ENCODE measurements at regions not wholly inside any gene's neighbourhood (a gene's known extent, or its start where the extent isn't known, plus 50 kb on each side); places are given as distances from the start of the nearest gene placed in this dataset.
A peak's percentile ranks its signal among the peaks of the same experiment; 100 is the strongest.

DNA sequence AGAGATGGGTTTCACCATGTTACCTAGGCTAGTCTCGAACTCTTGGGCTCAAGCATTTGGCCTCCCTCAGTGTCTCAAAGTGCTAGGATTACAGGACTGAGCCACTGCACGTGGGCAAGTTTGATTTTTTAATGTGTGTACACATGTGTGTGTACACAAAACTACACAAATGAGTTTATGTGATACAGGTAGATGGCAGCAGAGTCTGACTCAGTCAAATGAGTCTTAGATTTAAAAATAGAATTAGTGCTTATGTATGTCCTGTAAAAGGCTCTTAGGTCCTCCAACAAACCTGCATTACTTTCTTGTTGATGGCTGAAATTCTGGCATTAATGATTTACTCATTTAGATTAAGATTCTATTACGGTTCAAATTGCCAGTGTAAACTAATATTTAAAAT lies 293.7 kb downstream of the PCDH17 start:
- no peak for DNase-seq (ENCODE audit: low read depth, low spot score)
- TF ChIP-seq CTCF (IDR thresholded peaks at IDR 0.05 in 2 of 3, conservative IDR thresholded peaks at IDR 0.05 in 1 of 3; ENCODE audit: control insufficient read depth in 2 of 3, extremely low read depth in 1 of 3, insufficient read depth in 1 of 3, low read depth in 3 of 3, low read length in 3 of 3) (peak in 1 of 3 experiments; percentile 28; a peak in 1 of 6 replicates), TCF7 (IDR thresholded peaks at IDR 0.05; ENCODE audit: borderline replicate concordance) (no peak), FOS (IDR thresholded peaks at IDR 0.05; ENCODE audit: borderline replicate concordance, extremely low read depth, insufficient read length) (no peak)
- no peak for ATAC-seq
- in situ Hi-C loops (cut with MboI) (no loop called here), intact Hi-C loops (cut with micrococcal nuclease; ENCODE audit: unreplicated experiment) (loop anchor here (5.0 kb wide), 2 partner anchors 1037 to 1392 kb away; no protein-coding TSS in a partner anchor)
- Histone ChIP-seq H3K79me2 (ENCODE audit: control insufficient read depth, insufficient read depth, low read length) (no peaks in the 10 kb centered on the region), H4K20me1 (ENCODE audit: control insufficient read depth, insufficient read depth) (no peaks in the 10 kb centered on the region), H3K9ac (ENCODE audit: control insufficient read depth, insufficient read depth, low read length) (no peak overlapping the region), H3K9me3 (replicated peaks; ENCODE audit: control insufficient read depth, insufficient read depth, low read length) (no peaks in the 10 kb centered on the region), H2AFZ (ENCODE audit: control insufficient read depth, low read depth, low read length) (no peak overlapping the region), H3K4me1 (ENCODE audit: control insufficient read depth, insufficient read depth, low read length) (no peaks in the 10 kb centered on the region), H3K36me3 (ENCODE audit: control insufficient read depth in 2 of 2, insufficient read depth in 2 of 2, low read length in 1 of 2) (no peaks in the 10 kb centered on the region), H3K27me3 (replicated peaks in 1 of 2; ENCODE audit: control insufficient read depth in 2 of 2, insufficient read depth in 2 of 2, low read length in 1 of 2) (no peaks in the 10 kb centered on the region), H3K27ac (ENCODE audit: control insufficient read depth, insufficient read depth) (no peak overlapping the region), H3K4me2 (ENCODE audit: control insufficient read depth, insufficient read depth) (no peak overlapping the region), H3K4me3 (no peak overlapping the region)
- ChIA-PET SMC1A (ENCODE audit: uncharacterized antibody, unreplicated experiment) (no interaction called here), RAD21 (ENCODE audit: unreplicated experiment) (no interaction called here), POLR2A (no interaction called here), CTCF (interaction anchor here (1.2 to 1.3 kb wide), 2 partner anchors 301 to 1336 kb away, joined by 3 read pairs; no protein-coding TSS in a partner anchor)
- no peak for FAIRE-seq
- 23% methylated on average over 3 of the region's 3 CpGs for WGBS (ENCODE audit: insufficient coverage, insufficient replicate concordance, low lambda C conversion rate, missing lambda C conversion rate)
- no TSS peak for BruUV-seq (replicated peaks)

DNA sequence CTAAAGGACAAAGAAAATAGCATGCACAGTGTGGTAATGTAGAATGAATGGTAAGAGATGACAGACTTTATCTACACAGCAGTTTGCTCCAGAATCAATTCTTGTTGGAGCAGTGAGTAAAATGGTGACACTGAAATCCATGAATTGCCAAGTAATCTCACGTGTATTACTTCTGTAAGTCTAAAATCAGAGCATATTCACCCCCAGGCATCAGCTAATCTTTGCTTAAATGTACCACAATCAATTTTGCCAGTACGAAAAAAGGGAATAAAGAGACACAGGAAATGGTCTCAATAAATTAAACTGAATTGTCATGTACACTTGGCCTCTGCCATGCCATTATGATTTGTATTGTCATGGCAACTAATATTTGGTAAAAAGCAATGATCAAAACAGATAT lies 294.2 kb downstream of the PCDH17 start:
- no TSS peak for BruUV-seq (replicated peaks)
- ChIA-PET RAD21 (ENCODE audit: unreplicated experiment) (no interaction called here), CTCF (interaction anchor here (1.2 to 1.3 kb wide), 2 partner anchors 301 to 1336 kb away, joined by 3 read pairs; no protein-coding TSS in a partner anchor), SMC1A (ENCODE audit: uncharacterized antibody, unreplicated experiment) (no interaction called here), POLR2A (no interaction called here)
- Histone ChIP-seq H3K9me3 (replicated peaks; ENCODE audit: control insufficient read depth, insufficient read depth, low read length) (no peaks in the 10 kb centered on the region), H3K4me3 (no peak overlapping the region), H3K27me3 (replicated peaks in 1 of 2; ENCODE audit: control insufficient read depth in 2 of 2, insufficient read depth in 2 of 2, low read length in 1 of 2) (no peaks in the 10 kb centered on the region), H3K36me3 (ENCODE audit: control insufficient read depth in 2 of 2, insufficient read depth in 2 of 2, low read length in 1 of 2) (no peaks in the 10 kb centered on the region), H3K27ac (ENCODE audit: control insufficient read depth, insufficient read depth) (no peak overlapping the region), H3K79me2 (ENCODE audit: control insufficient read depth, insufficient read depth, low read length) (no peaks in the 10 kb centered on the region), H3K4me2 (ENCODE audit: control insufficient read depth, insufficient read depth) (no peak overlapping the region), H4K20me1 (ENCODE audit: control insufficient read depth, insufficient read depth) (no peaks in the 10 kb centered on the region), H2AFZ (ENCODE audit: control insufficient read depth, low read depth, low read length) (no peak overlapping the region), H3K9ac (ENCODE audit: control insufficient read depth, insufficient read depth, low read length) (no peak overlapping the region), H3K4me1 (ENCODE audit: control insufficient read depth, insufficient read depth, low read length) (no peaks in the 10 kb centered on the region)
- 8% methylated on average over 2 of the region's 2 CpGs for WGBS (ENCODE audit: insufficient coverage, insufficient replicate concordance, low lambda C conversion rate, missing lambda C conversion rate)
- ATAC-seq (no peak), FAIRE-seq (no peak), DNase-seq (ENCODE audit: low read depth, low spot score) (no peak)
- in situ Hi-C loops (cut with MboI) (no loop called here), intact Hi-C loops (cut with micrococcal nuclease; ENCODE audit: unreplicated experiment) (loop anchor here (5.0 kb wide), 2 partner anchors 1037 to 1392 kb away; no protein-coding TSS in a partner anchor)
- TF ChIP-seq ATF2 (IDR thresholded peaks at IDR 0.05; ENCODE audit: low read length) (no peak), FOXM1 (IDR thresholded peaks at IDR 0.05; ENCODE audit: low read depth, low read length) (no peak), SRF (IDR thresholded peaks at IDR 0.05; ENCODE audit: low read depth in 2 of 2, low read length in 2 of 2) (no peak), CREB1 (IDR thresholded peaks at IDR 0.05; ENCODE audit: low read depth) (no peak), MEF2A (IDR thresholded peaks at IDR 0.05; ENCODE audit: insufficient read depth, low read depth, low read length) (no peak), TAF1 (IDR thresholded peaks at IDR 0.05; ENCODE audit: borderline replicate concordance, low read depth, low read length) (no peak)
- TF ChIP-seq, protein P1, sequence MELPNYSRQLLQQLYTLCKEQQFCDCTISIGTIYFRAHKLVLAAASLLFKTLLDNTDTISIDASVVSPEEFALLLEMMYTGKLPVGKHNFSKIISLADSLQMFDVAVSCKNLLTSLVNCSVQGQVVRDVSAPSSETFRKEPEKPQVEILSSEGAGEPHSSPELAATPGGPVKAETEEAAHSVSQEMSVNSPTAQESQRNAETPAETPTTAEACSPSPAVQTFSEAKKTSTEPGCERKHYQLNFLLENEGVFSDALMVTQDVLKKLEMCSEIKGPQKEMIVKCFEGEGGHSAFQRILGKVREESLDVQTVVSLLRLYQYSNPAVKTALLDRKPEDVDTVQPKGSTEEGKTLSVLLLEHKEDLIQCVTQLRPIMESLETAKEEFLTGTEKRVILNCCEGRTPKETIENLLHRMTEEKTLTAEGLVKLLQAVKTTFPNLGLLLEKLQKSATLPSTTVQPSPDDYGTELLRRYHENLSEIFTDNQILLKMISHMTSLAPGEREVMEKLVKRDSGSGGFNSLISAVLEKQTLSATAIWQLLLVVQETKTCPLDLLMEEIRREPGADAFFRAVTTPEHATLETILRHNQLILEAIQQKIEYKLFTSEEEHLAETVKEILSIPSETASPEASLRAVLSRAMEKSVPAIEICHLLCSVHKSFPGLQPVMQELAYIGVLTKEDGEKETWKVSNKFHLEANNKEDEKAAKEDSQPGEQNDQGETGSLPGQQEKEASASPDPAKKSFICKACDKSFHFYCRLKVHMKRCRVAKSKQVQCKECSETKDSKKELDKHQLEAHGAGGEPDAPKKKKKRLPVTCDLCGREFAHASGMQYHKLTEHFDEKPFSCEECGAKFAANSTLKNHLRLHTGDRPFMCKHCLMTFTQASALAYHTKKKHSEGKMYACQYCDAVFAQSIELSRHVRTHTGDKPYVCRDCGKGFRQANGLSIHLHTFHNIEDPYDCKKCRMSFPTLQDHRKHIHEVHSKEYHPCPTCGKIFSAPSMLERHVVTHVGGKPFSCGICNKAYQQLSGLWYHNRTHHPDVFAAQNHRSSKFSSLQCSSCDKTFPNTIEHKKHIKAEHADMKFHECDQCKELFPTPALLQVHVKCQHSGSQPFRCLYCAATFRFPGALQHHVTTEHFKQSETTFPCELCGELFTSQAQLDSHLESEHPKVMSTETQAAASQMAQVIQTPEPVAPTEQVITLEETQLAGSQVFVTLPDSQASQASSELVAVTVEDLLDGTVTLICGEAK (IDR thresholded peaks at IDR 0.05; ENCODE audit: borderline replicate concordance) = no peak
